ENCODE measurements at regions not wholly inside any gene's neighbourhood (a gene's known extent, or its start where the extent isn't known, plus 50 kb on each side); places are given as distances from the start of the nearest gene placed in this dataset.

GRCh38 chr20:1809611-1810510 lies 85.3 kb upstream of the SIRPA start:
- CTCF ChIA-PET (ENCODE audit: low intra/inter-chr PET ratio, low total read pairs): no interaction called here
- Histone ChIP-seq H4K20me1 (ENCODE audit: insufficient read depth, low read length) (no peaks in the 10 kb centered on the region), H3K4me3 (replicated peaks in 1 of 3; ENCODE audit: insufficient read depth in 1 of 3, low read depth in 2 of 3, low read length in 3 of 3) (no peak overlapping the region), H3K4me2 (ENCODE audit: low read depth, low read length) (no peak overlapping the region), H3K9me3 (ENCODE audit: low read length) (no peaks in the 10 kb centered on the region), H2AFZ (ENCODE audit: low read length) (no peak overlapping the region), H3K27ac (ENCODE audit: extremely low read length, insufficient read depth, low read length) (no peak overlapping the region), H3K27me3 (ENCODE audit: control insufficient read depth in 1 of 2, insufficient read depth in 2 of 2, low read length in 2 of 2) (no peaks in the 10 kb centered on the region), H3K79me2 (ENCODE audit: insufficient read depth, low read length) (no peaks in the 10 kb centered on the region), H3K9ac (ENCODE audit: insufficient read depth, low read depth, low read length) (no peak overlapping the region), H3K4me1 (ENCODE audit: insufficient read depth, low read length) (peaks cover 46% of the 10 kb centered on the region), H3K36me3 (replicated peaks in 1 of 2; ENCODE audit: control insufficient read depth in 1 of 2, insufficient read depth in 2 of 2, low read length in 2 of 2) (no peaks in the 10 kb centered on the region)
- no peak for TF ChIP-seq ZBTB10 (CRISPR knock-in tag; IDR thresholded peaks at IDR 0.05; ENCODE audit: borderline replicate concordance)
- TF ChIP-seq, protein P1, sequence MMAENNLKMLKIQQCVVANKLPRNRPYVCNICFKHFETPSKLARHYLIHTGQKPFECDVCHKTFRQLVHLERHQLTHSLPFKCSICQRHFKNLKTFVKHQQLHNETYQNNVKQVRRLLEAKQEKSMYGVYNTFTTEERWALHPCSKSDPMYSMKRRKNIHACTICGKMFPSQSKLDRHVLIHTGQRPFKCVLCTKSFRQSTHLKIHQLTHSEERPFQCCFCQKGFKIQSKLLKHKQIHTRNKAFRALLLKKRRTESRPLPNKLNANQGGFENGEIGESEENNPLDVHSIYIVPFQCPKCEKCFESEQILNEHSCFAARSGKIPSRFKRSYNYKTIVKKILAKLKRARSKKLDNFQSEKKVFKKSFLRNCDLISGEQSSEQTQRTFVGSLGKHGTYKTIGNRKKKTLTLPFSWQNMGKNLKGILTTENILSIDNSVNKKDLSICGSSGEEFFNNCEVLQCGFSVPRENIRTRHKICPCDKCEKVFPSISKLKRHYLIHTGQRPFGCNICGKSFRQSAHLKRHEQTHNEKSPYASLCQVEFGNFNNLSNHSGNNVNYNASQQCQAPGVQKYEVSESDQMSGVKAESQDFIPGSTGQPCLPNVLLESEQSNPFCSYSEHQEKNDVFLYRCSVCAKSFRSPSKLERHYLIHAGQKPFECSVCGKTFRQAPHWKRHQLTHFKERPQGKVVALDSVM (CRISPR knock-in tag; IDR thresholded peaks at IDR 0.05): no peak
- no peak for TF ChIP-seq ZNF10 (CRISPR knock-in tag; IDR thresholded peaks at IDR 0.05; ENCODE audit: borderline replicate concordance, low read depth)
- no peak for TF ChIP-seq ZNF615 (CRISPR knock-in tag; IDR thresholded peaks at IDR 0.05; ENCODE audit: borderline replicate concordance)
- DNase-seq (ENCODE audit: low spot score) (no peak), ATAC-seq (no peak), FAIRE-seq (peak; percentile 4)
- in situ Hi-C loops (cut with HindIII; ENCODE audit: extremely low pct_ligation_motif_present, low pct_unique_long_range_greater_than_20kb) (no loop called here), intact Hi-C loops (cut with micrococcal nuclease; ENCODE audit: unreplicated experiment) (no loop called here)
- POLR2A ChIA-PET: interaction anchor here (1.2 kb wide), 1 partner anchor 64 kb away, joined by 4 read pairs; no protein-coding TSS in a partner anchor
- 89% methylated on average over 10 of the region's 10 CpGs for WGBS (ENCODE audit: low lambda C conversion rate)
- no TSS peak for BruUV-seq (replicated peaks)

Measured in HepG2 (cell line).